ENCODE measurements at regions not wholly inside any gene's neighbourhood (a gene's known extent, or its start where the extent isn't known, plus 50 kb on each side); places are given as distances from the start of the nearest gene placed in this dataset.
"Not testable (repeated sequence)": the region's sequence is repeated elsewhere in the genome, so short reads cannot be mapped to it uniquely, and the experiment has no call there.

DNA sequence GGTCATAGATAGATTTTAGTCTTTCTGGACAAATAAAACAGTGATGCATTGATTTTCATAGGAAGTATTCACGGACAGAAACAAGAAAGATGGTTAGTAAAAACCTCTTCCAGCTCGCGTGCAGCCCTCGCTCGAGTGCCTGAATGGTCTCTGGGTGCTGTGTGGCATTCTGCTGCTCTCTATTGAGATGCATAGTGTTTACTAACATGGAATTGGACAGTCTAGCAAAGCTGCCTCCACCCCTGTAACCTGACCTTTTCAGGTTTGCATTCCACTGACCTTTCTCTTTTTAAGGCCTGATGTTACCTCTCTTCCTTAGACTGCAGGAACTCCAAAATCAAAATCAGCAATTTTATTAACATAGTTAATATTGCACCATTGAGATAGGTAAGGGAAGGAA is 643.4 kb downstream of the JRKL start:
- DNase-seq, result no peak

GRCh38 chr11:97048481-97048880 is 658.7 kb downstream of the JRKL start:
- no peak for DNase-seq

- no peak for DNase-seq
Measured at GRCh38 chr11:97060184-97060583, 670.4 kb downstream of the JRKL start.

DNA sequence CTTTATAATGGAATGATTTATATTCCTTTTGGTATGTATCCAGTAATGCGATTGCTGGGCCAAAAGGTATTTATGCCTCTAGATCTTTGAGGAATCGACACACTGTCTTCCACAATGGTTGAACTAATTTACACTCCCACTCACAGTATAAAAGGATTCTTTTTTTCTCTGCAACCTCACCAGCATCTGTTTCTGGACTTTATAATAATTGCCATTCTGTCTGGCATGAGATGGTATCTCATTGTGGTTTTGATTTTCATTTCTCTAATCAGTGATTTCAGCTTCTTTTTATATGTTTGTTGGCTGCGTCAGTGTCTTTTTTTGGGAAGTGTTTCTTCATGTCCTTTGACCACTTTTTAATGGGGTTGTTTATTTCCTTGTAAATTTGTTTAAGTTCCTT is 679.3 kb downstream of the JRKL start:
- DNase-seq, result no peak

DNA sequence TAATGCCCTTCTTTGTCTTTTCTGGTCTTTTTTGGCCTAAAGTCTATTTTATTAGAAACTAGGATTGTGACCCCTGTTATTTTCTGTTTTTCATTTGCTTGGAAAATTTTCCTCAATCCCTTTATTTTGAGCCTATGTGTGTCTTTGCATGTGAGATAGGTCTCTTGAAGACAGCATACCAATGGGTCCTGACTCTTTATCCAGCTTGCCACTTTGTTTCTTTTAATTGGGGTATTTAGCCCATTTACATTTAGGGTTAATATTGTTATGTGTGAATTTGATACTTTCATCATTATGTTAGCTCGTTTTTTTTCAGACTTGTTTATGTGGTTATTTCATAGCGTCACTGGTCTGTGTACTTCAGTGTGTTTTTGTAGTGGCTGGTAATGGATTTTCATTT is 682.6 kb downstream of the JRKL start:
- DNase-seq, result no peak

- not testable (repeated sequence) for DNase-seq
Measured at GRCh38 chr11:97076666-97077065, 686.9 kb downstream of the JRKL start.

GRCh38 chr11:97078443-97078842 is 688.6 kb downstream of the JRKL start:
- DNase-seq, result no peak

DNA sequence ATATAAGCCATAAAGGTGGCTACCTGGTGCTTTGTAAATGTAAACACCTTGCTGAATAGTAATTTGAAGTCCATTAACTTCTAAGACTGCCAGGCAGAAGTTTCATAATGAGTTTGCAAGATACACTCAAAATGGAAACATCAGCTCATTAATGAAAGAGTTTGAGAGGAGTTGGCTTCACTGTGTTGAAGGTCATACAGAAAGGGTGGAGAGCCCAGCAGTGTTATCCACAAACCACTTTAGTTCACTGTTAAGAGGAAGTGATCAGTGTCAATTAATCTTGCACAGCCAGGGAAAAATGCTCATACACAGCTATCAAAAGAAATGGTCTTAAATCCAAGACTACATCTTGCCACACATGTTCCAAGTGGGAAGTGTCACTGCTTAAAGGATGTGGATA is 689.4 kb downstream of the JRKL start:
- DNase-seq, result no peak

DNA sequence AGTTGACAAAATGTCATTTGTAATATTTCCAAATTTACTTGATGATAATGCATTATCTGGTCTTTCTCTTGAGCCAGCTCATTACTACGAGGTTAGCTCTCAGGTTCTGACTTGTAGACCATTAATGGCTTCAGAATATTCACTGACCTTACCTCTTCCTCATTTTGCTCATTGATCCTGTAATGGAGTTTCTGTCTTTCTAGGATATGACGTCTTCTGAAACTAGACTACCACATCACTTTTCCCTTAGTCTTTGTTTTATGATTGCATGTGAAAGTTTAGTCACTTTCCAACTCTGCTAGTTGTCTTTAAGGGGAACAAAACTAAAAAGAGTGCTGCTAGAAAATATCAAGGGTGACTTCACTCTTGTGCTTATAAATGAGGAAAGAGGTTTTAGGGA is 697.6 kb downstream of the JRKL start:
- DNase-seq, result no peak

GRCh38 chr11:97092823-97093222 is 703.0 kb downstream of the JRKL start:
- no peak for DNase-seq

DNA sequence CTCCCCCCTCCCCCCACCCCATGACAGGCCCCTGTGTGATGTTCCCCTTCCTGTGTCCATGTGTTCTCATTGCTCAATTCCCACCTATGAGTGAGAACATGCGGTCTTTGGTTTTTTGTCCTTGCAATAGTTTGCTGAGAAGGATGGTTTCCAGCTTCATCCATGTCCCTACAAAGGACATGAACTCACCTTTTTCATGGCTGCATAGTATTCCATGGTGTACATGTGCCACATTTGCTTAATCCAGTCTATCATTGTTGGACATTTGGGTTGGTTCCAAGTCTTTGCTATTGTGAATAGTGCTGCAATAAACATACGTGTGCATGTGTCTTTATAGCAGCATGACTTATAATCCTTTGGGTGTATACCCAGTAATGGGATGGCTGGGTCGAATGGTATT is 712.4 kb downstream of the JRKL start:
- DNase-seq, result not testable (repeated sequence)

DNA sequence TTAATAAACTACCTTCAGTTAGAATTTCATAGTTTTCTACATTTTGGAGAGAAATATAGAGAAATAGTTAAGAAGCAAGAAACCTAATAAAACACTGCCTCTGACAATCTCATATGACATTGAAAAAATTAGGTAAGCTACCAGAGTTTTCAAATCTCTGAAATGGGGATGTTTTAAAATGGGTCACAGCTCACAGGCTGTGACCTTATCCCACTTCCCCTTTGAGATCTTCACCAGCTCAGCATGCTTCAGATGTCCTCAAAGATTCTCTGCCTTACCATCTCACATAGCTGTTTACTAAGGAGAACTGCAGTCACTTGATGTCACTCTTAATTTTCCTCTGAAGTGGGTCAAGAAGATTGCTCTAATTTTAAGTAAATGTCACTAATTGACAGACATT is 717.8 kb downstream of the JRKL start:
- DNase-seq, result no peak

GRCh38 chr11:97109078-97109477 is 719.3 kb downstream of the JRKL start:
- DNase-seq, result no peak

DNA sequence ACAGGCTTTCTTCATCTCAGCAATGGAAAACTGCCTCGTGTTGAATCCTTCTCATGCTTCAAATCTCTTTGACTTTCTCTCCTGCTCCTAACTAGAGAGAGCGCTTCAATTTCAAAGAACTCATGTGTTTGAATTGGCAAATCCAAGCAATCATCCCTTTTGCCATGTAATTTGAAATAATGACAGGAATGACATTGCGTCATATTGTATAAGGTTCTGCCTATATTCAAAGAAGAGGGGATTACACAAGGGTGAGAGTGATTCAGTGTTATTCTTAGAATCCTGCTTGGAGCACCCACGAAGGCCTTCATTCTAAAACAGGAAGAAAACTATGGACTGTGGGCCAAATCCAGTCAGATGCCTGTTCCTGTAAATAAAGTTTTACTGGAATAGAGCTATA is 720.6 kb downstream of the JRKL start:
- no peak for DNase-seq

DNA sequence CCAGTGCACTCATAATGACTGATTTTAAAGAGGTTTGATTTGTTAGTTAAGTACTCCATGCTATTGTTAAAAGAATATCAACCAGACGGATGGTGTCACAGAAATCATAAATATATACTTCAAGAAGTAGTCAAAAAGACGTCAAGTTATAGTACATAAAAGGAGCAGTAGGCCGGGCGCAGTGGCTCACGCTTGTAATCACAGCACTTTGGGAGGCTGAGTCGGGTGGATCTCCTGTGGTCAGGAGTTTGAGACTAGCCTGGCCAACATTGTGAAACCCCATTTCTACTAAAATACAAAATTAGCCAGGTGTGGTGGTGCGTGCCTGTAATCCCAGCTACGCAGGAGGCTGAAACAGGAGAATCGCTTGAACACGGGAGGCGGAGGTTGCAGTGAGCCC is 721.7 kb downstream of the JRKL start:
- DNase-seq, result no peak

- DNase-seq, result no peak
Measured at GRCh38 chr11:97118614-97119200, 728.9 kb downstream of the JRKL start.

DNA sequence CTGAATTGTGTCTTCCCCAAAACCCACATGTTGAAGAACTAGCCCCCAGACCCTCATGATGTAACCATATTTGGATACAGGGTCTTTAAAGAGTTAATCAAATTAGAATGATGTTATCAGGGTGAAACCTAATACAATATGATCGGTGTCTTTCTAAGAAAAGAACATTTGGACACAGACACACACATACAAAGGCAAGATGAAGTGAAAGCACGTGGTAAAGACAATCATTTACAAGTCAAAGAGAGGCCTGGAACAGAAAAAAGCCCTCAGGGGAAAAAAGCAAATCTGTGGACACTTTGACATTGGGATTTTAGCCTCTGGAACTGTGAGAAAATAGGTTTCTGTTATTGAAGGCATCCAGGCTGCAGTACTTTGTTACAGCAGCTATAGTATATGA is 733.4 kb downstream of the JRKL start:
- no peak for DNase-seq

- DNase-seq, result no peak
Measured at GRCh38 chr11:97136067-97136466, 746.3 kb downstream of the JRKL start.

DNA sequence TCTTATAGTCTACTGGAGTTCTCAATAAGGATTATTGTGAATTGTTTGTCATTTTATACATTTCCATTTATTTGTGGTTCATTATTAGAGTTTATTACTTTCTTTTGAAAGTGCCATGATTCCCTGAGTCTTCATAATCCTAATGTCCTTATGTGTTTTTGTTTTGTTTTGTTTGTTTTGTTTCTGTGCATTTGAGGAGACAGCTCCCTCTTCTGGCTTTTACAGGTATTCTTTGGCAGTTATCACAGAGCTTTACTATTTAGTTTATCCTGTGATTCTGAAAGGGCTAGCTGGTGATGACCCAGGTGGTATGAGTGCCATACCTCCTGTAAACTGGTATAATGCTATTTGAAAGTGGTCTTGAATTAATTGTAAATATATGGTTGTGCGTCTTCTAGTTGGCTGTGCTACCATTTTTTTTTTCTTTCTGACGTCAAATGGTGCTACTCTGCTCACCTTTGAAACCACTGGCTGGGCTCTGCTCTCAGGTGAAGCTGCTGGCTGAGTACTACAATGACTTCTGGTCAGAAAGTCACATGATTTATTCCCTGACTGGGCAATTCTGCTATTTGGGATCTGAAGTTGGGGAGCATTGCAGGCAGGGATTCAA is 751.2 kb downstream of the JRKL start:
- DNase-seq, result no peak

DNA sequence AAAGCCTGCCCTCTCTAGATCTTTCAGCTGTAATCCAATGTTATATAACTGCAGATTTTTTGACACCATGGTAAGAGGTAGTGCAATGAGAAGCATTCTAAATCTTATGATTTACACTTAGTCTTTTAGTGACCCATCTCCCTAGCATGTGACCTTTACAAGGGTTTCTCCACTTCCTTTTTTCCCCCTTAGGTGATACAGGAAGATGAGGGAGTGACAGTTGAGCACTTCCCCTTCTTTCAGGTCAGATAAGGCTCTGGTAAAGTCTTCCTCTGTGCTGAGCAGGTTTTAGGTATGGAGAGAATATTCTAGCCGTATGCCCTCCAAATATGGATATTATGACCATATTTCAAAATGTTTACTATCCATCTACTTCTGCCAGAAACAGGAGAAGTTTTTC is 753.6 kb downstream of the JRKL start:
- no peak for DNase-seq

GRCh38 chr11:97149741-97150140 is 759.9 kb downstream of the JRKL start:
- DNase-seq, result no peak

DNA sequence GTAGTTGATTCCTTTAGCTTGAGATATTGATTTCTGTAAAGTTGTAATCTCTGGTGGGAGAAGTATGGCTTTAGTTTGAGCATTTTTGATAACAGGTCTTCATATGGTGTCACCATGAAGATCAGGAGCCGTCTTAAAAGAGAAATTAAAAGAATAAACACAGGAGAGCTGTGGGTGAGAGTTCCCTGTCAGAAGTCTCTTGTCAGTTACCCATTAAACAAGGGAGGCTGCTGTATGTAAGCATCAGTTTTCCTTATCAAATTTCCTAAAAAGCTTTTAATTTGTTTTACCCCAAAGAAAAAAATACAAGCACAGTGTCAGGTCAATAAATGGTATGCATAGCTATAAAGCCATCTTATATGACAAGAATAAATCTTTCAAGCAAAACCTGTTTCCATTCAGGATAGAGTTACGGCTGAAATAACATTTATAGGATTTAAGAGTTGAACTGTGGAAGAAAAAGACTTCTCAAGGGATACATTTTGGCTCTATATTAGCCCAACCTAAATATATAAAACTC is 767.5 kb downstream of the JRKL start:
- no peak for DNase-seq

- no peak for DNase-seq
Measured at GRCh38 chr11:97158243-97158642, 768.4 kb downstream of the JRKL start.

- DNase-seq, result no peak
Measured at GRCh38 chr11:97163631-97164191, 773.9 kb downstream of the JRKL start.

Measured in T-helper 1 cell (primary cell).